ENCODE measurements at regions not wholly inside any gene's neighbourhood (a gene's known extent, or its start where the extent isn't known, plus 50 kb on each side); places are given as distances from the start of the nearest gene placed in this dataset.
A peak's percentile ranks its signal among the peaks of the same experiment; 100 is the strongest.
"Not testable (repeated sequence)": the region's sequence is repeated elsewhere in the genome, so short reads cannot be mapped to it uniquely, and the experiment has no call there.

DNA sequence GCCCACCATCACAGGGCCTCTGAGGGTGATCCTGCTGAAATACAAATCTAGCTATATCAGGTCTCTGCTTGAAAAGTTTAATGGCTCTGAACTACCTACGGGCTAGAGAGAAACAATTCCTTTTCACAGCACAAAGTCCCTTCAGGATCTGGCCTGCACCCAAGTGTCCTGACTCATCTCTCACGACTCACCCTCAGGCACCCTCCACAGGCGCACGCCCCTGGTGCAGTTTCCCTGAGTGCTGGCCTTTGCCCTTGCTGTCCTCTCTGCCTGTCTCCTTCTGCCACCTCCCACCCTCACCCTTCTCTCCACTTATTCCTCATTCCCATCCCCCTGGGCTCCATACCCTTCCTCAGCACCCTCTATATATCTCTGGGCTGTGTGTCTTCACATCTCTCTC lies 901.7 kb downstream of the TUBA3C start:
- H3K4me1 Mint-ChIP-seq (ENCODE audit: low read depth, unreplicated experiment); H3K36me3 Mint-ChIP-seq (ENCODE audit: unreplicated experiment); DNase-seq; H3K27ac Mint-ChIP-seq (ENCODE audit: unreplicated experiment); H3K4me3 Mint-ChIP-seq (ENCODE audit: unreplicated experiment): not testable (repeated sequence)
- peaks cover 13% of the 10 kb centered on the region for H3K9me3 Mint-ChIP-seq (ENCODE audit: unreplicated experiment)
- peaks cover 13% of the 10 kb centered on the region for H3K27me3 Mint-ChIP-seq (ENCODE audit: unreplicated experiment)

DNA sequence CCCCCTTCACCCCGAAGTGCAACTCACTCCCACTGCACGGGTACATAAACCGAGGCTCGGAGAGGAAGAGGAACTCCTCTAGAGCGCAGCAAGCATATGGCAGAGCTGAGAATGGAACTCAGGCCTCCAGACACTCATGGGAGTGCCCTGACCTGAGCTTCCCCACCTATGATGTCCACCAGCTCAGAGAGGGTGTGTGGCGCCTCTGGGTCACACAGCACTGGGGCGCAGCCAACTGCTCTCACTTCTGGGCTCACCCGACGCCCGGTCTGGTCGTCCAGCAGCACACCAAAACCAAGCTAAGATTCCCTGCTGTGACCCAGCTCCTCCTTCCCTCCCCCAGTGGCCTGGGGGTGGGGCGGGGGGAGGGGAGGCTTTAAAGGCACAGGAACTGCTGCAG lies 904.3 kb downstream of the TUBA3C start:
- not testable (repeated sequence) for H3K4me1 Mint-ChIP-seq (ENCODE audit: low read depth, unreplicated experiment); H3K27ac Mint-ChIP-seq (ENCODE audit: unreplicated experiment); DNase-seq; H3K36me3 Mint-ChIP-seq (ENCODE audit: unreplicated experiment); H3K4me3 Mint-ChIP-seq (ENCODE audit: unreplicated experiment)
- Mint-ChIP-seq H3K27me3 (ENCODE audit: unreplicated experiment) (peaks cover 11% of the 10 kb centered on the region), H3K9me3 (ENCODE audit: unreplicated experiment) (peaks cover 15% of the 10 kb centered on the region)

GRCh38 chr13:18276280-18276679 lies 905.3 kb downstream of the TUBA3C start:
- not testable (repeated sequence) for DNase-seq; H3K4me1 Mint-ChIP-seq (ENCODE audit: low read depth, unreplicated experiment); H3K4me3 Mint-ChIP-seq (ENCODE audit: unreplicated experiment); H3K36me3 Mint-ChIP-seq (ENCODE audit: unreplicated experiment); H3K27ac Mint-ChIP-seq (ENCODE audit: unreplicated experiment)
- peaks cover 15% of the 10 kb centered on the region for H3K9me3 Mint-ChIP-seq (ENCODE audit: unreplicated experiment)
- peaks cover 11% of the 10 kb centered on the region for H3K27me3 Mint-ChIP-seq (ENCODE audit: unreplicated experiment)

GRCh38 chr13:18273785-18274514 lies 907.7 kb downstream of the TUBA3C start:
- H3K9me3 Mint-ChIP-seq (ENCODE audit: unreplicated experiment): peaks cover 17% of the 10 kb centered on the region
- H3K36me3 Mint-ChIP-seq (ENCODE audit: unreplicated experiment); H3K27ac Mint-ChIP-seq (ENCODE audit: unreplicated experiment); H3K27me3 Mint-ChIP-seq (ENCODE audit: unreplicated experiment); H3K4me1 Mint-ChIP-seq (ENCODE audit: low read depth, unreplicated experiment); DNase-seq; H3K4me3 Mint-ChIP-seq (ENCODE audit: unreplicated experiment): not testable (repeated sequence)

DNA sequence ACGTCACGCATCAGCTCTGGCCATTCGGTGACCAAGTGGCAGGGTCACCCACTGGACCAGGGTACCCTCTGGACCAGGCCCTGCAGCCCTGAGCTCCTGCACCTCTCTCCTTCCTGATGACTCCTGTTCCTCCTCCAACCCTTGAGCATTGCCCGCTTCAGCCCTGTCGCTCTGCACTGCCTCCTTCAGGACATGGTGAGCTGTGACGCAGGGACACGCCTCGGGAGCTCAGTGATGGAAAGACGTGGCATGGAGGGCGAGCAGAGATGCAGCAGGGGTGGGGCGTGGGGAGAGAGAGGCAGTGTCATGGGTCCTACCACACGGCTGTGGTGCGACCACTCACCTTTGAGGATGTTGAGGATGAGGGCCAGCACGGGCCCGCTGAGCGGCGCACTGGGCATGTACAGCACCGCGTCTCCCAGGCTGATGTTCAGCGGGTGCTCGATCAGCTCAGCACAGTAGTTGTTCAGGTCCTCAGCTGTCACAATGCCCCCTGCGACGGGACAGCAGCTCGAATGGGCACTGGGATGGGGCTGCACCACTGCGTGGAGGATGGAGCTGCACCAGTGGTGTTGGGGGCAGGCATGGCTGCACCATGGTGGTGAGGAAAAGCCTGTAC lies 922.7 kb downstream of the TUBA3C start:
- not testable (repeated sequence) for H3K4me1 Mint-ChIP-seq (ENCODE audit: low read depth, unreplicated experiment); H3K4me3 Mint-ChIP-seq (ENCODE audit: unreplicated experiment); DNase-seq; H3K27ac Mint-ChIP-seq (ENCODE audit: unreplicated experiment); H3K36me3 Mint-ChIP-seq (ENCODE audit: unreplicated experiment)
- Mint-ChIP-seq H3K27me3 (ENCODE audit: unreplicated experiment) (peaks cover 13% of the 10 kb centered on the region), H3K9me3 (ENCODE audit: unreplicated experiment) (peaks cover 25% of the 10 kb centered on the region)

DNA sequence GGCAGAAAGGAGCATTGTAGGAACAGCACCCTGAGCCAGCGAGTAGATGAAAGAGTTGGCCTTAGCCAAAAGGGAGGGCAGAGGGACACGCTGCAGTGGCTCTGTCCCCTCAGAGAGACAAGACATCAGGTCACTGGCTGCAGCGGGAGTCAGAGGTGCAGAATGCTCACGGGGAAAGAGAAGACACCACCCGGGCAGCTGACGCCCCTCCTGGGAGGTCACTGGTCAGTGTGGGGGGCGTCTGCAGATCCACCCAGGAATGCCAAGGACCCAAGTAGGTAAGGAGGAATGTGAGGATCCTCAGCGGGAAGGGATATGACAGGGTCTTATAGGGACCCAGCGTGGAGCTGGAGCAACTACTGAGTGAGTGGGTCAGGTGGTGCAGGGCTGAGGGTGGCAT lies 923.9 kb downstream of the TUBA3C start:
- not testable (repeated sequence) for H3K4me3 Mint-ChIP-seq (ENCODE audit: unreplicated experiment); H3K4me1 Mint-ChIP-seq (ENCODE audit: low read depth, unreplicated experiment); H3K36me3 Mint-ChIP-seq (ENCODE audit: unreplicated experiment); H3K27ac Mint-ChIP-seq (ENCODE audit: unreplicated experiment); DNase-seq
- peaks cover 13% of the 10 kb centered on the region for H3K27me3 Mint-ChIP-seq (ENCODE audit: unreplicated experiment)
- peaks cover 24% of the 10 kb centered on the region for H3K9me3 Mint-ChIP-seq (ENCODE audit: unreplicated experiment)

- H3K36me3 Mint-ChIP-seq (ENCODE audit: unreplicated experiment): peaks cover 20% of the 10 kb centered on the region
- peaks cover 16% of the 10 kb centered on the region for H3K27me3 Mint-ChIP-seq (ENCODE audit: unreplicated experiment)
- H3K4me1 Mint-ChIP-seq (ENCODE audit: low read depth, unreplicated experiment); H3K27ac Mint-ChIP-seq (ENCODE audit: unreplicated experiment); DNase-seq; H3K4me3 Mint-ChIP-seq (ENCODE audit: unreplicated experiment): not testable (repeated sequence)
- H3K9me3 Mint-ChIP-seq (ENCODE audit: unreplicated experiment): peaks cover 38% of the 10 kb centered on the region
These were observed 928.8 kb downstream of the TUBA3C start for GRCh38 chr13:18252848-18253247.

GRCh38 chr13:18248533-18249240 lies 932.9 kb downstream of the TUBA3C start:
- not testable (repeated sequence) for DNase-seq; H3K4me1 Mint-ChIP-seq (ENCODE audit: low read depth, unreplicated experiment); H3K27me3 Mint-ChIP-seq (ENCODE audit: unreplicated experiment); H3K4me3 Mint-ChIP-seq (ENCODE audit: unreplicated experiment)
- peaks cover 27% of the 10 kb centered on the region for H3K9me3 Mint-ChIP-seq (ENCODE audit: unreplicated experiment)
- peaks cover 11% of the 10 kb centered on the region for H3K36me3 Mint-ChIP-seq (ENCODE audit: unreplicated experiment)
- peak overlapping the region; percentile 73 for H3K27ac Mint-ChIP-seq (ENCODE audit: unreplicated experiment)

GRCh38 chr13:18240086-18240485 lies 941.5 kb downstream of the TUBA3C start:
- H3K27me3 Mint-ChIP-seq (ENCODE audit: unreplicated experiment); H3K27ac Mint-ChIP-seq (ENCODE audit: unreplicated experiment); H3K4me3 Mint-ChIP-seq (ENCODE audit: unreplicated experiment); H3K4me1 Mint-ChIP-seq (ENCODE audit: low read depth, unreplicated experiment); H3K36me3 Mint-ChIP-seq (ENCODE audit: unreplicated experiment); H3K9me3 Mint-ChIP-seq (ENCODE audit: unreplicated experiment); DNase-seq: not testable (repeated sequence)

GRCh38 chr13:18238586-18238985 lies 943.0 kb downstream of the TUBA3C start:
- DNase-seq; H3K4me1 Mint-ChIP-seq (ENCODE audit: low read depth, unreplicated experiment); H3K4me3 Mint-ChIP-seq (ENCODE audit: unreplicated experiment); H3K27me3 Mint-ChIP-seq (ENCODE audit: unreplicated experiment); H3K36me3 Mint-ChIP-seq (ENCODE audit: unreplicated experiment); H3K27ac Mint-ChIP-seq (ENCODE audit: unreplicated experiment); H3K9me3 Mint-ChIP-seq (ENCODE audit: unreplicated experiment): not testable (repeated sequence)
